H1 (cell line): ENCODE measurements at regions not wholly inside any gene's neighbourhood (a gene's known extent, or its start where the extent isn't known, plus 50 kb on each side); places are given as distances from the start of the nearest gene placed in this dataset.

Experiments used
- CTCF ChIA-PET: fragments of 300-600 bp; sonication (Branson Sonifier 250); formaldehyde crosslinking; loops from one replicate; lab custom pipeline; 2021; ENCODE audit not compliant: partially characterized antibody; lab: Charles Lee
- POLR2A ChIA-PET: fragments of 300-600 bp; sonication (Branson Sonifier 250); formaldehyde crosslinking; loops from one replicate; lab custom pipeline; 2021; ENCODE audit warnings: inconsistent platforms; ENCODE audit not compliant: partially characterized antibody; lab: Charles Lee
- DNase-seq, 2 experiments: peaks; one replicate each; pipeline versions ENCODE4 v3.0.0 to v3.0.0-alpha.2; 2010 to 2022; ENCODE audit warnings: low spot score in 2 of 2, low read depth in 1 of 2, mixed read lengths in 1 of 2
- FAIRE-seq: peaks from 2 replicates; lab custom pipeline; 2011; peaks lifted over from hg19 to GRCh38; lab: Jason Lieb, UNC
- H2AFZ ChIP-seq: 2 replicates; pipeline ENCODE4 v1.8.1; 2012; ENCODE audit warnings: low read length, inconsistent platforms
- H2AK5ac ChIP-seq: 2 replicates; pipeline ENCODE4 v1.6.1; 2013; ENCODE audit warnings: low read depth, low read length
- H2BK120ac ChIP-seq: replicated peaks from 2 replicates; pipeline ENCODE3; 2013; ENCODE audit warnings: low read depth, low read length, inconsistent platforms
- H2BK12ac ChIP-seq: 2 replicates; pipeline ENCODE4 v1.6.1; 2013; ENCODE audit warnings: low read depth, low read length
- H2BK15ac ChIP-seq: 2 replicates; pipeline ENCODE4 v1.6.1; 2013; ENCODE audit warnings: low read length
- H2BK20ac ChIP-seq: 2 replicates; pipeline ENCODE4 v1.6.1; 2013; ENCODE audit warnings: low read length
- H2BK5ac ChIP-seq: 2 replicates; pipeline ENCODE4 v1.6.1; 2013; ENCODE audit warnings: low read depth, low read length
- H3K14ac ChIP-seq: 2 replicates; pipeline ENCODE4 v1.6.1; 2013; ENCODE audit warnings: inconsistent platforms; ENCODE audit not compliant: insufficient read length
- H3K18ac ChIP-seq: 2 replicates; pipeline ENCODE4 v1.6.1; 2013; ENCODE audit warnings: low read length; ENCODE audit errors: extremely low read depth
- H3K23ac ChIP-seq: 2 replicates; pipeline ENCODE4 v1.6.1; 2013; ENCODE audit warnings: inconsistent platforms; ENCODE audit not compliant: insufficient read length
- H3K23me2 ChIP-seq: 2 replicates; pipeline ENCODE4 v1.6.1; 2013; ENCODE audit warnings: low read depth, low read length
- H3K27ac ChIP-seq: 2 replicates; pipeline ENCODE4 v1.6.1; 2011; ENCODE audit warnings: low read depth, low read length, inconsistent platforms
- H3K27me3 ChIP-seq, 4 experiments: replicated peaks in 1 of 4; 1 replicate in 1 of 4; 2 replicates in 3 of 4; pipeline versions ENCODE4 v1.6.1 to v1.8.1; 2011 to 2013; ENCODE audit warnings: low read length in 3 of 4, mild to moderate bottlenecking in 3 of 4, inconsistent platforms in 2 of 4, mixed read lengths in 2 of 4, moderate library complexity in 1 of 4; ENCODE audit not compliant: control insufficient read depth in 3 of 4, insufficient read depth in 3 of 4; ENCODE audit errors: extremely low read depth in 1 of 4
- H3K36me3 ChIP-seq, 4 experiments: 2 replicates each; pipeline versions ENCODE4 v1.6.1 to v1.8.1; 2011 to 2013; ENCODE audit warnings: mild to moderate bottlenecking in 4 of 4, low read length in 3 of 4, moderate library complexity in 2 of 4, control low read depth in 1 of 4, inconsistent platforms in 1 of 4; ENCODE audit not compliant: insufficient read depth in 4 of 4, control insufficient read depth in 2 of 4
- H3K4ac ChIP-seq: replicated peaks from 2 replicates; pipeline ENCODE3; 2013; ENCODE audit warnings: low read length, low read depth, mixed read lengths, inconsistent platforms; ENCODE audit not compliant: insufficient read length
- H3K4me1 ChIP-seq, 4 experiments: replicated peaks in 1 of 4; 1 replicate in 1 of 4; 2 replicates in 3 of 4; pipeline versions ENCODE4 v1.6.1 to v1.8.1; 2011 to 2013; ENCODE audit warnings: low read length in 3 of 4, inconsistent platforms in 2 of 4, mixed read lengths in 1 of 4; ENCODE audit not compliant: insufficient read depth in 4 of 4, control insufficient read depth in 3 of 4
- H3K4me2 ChIP-seq, 2 experiments: 2 replicates each; pipeline versions ENCODE4 v1.6.1 to v1.8.1; 2011 to 2013; ENCODE audit warnings: low read depth in 2 of 2, low read length in 2 of 2, control low read depth in 1 of 2, inconsistent platforms in 1 of 2, mild to moderate bottlenecking in 1 of 2; ENCODE audit not compliant: insufficient read depth in 1 of 2
- H3K4me3 ChIP-seq, 4 experiments: fragments of 200-600, 300-600 bp in 1 of 4; sonication (generic), shearing (Covaris generic), sonication (Bioruptor Twin) in 1 of 4; 2 replicates each; pipeline versions ENCODE4 v1.5.1 to v1.8.1; 2011 to 2016; ENCODE audit warnings: low read length in 4 of 4, low read depth in 3 of 4, control low read depth in 2 of 4, inconsistent platforms in 2 of 4, mild to moderate bottlenecking in 2 of 4, mixed read lengths in 1 of 4, moderate library complexity in 1 of 4; ENCODE audit not compliant: insufficient read depth in 2 of 4; ENCODE audit errors: extremely low read depth in 1 of 4
- H3K56ac ChIP-seq: replicated peaks from 2 replicates; pipeline ENCODE3; 2013; ENCODE audit warnings: low read depth, mild to moderate bottlenecking, mixed read lengths, low read length, inconsistent platforms; ENCODE audit not compliant: insufficient read length
- H3K79me1 ChIP-seq: 2 replicates; pipeline ENCODE4 v1.6.1; 2013; ENCODE audit warnings: low read depth, low read length, control low read depth
- H3K79me2 ChIP-seq, 2 experiments: 2 replicates each; pipeline versions ENCODE4 v1.6.1 to v1.8.1; 2012 to 2013; ENCODE audit warnings: low read length in 2 of 2, mild to moderate bottlenecking in 2 of 2, inconsistent platforms in 1 of 2; ENCODE audit not compliant: insufficient read depth in 2 of 2, control insufficient read depth in 1 of 2
- H3K9ac ChIP-seq, 4 experiments: replicated peaks in 1 of 4; 1 replicate in 1 of 4; 2 replicates in 3 of 4; pipeline versions ENCODE4 v1.6.1 to v1.8.1; 2011 to 2013; ENCODE audit warnings: low read depth in 3 of 4, low read length in 3 of 4, control low read depth in 2 of 4, mild to moderate bottlenecking in 2 of 4, moderate library complexity in 2 of 4, inconsistent platforms in 1 of 4; ENCODE audit errors: extremely low read depth in 1 of 4
- H3K9me3 ChIP-seq, 2 experiments: 2 replicates each; pipeline versions ENCODE4 v1.6.1 to v1.8.1; 2012 to 2013; ENCODE audit warnings: mild to moderate bottlenecking in 2 of 2, moderate library complexity in 2 of 2, control low read depth in 1 of 2, inconsistent platforms in 1 of 2, low read depth in 1 of 2, low read length in 1 of 2, mixed read lengths in 1 of 2; ENCODE audit not compliant: insufficient read depth in 2 of 2
- H4K20me1 ChIP-seq, 2 experiments: replicated peaks in 1 of 2; 2 replicates each; pipeline versions ENCODE3 to v1.8.1; 2011 to 2013; ENCODE audit warnings: inconsistent platforms in 2 of 2, low read length in 2 of 2, mild to moderate bottlenecking in 1 of 2; ENCODE audit not compliant: insufficient read depth in 2 of 2, control insufficient read depth in 1 of 2
- H4K5ac ChIP-seq: 2 replicates; pipeline ENCODE4 v1.6.1; 2013; ENCODE audit warnings: low read length, low read depth, mixed read lengths, inconsistent platforms; ENCODE audit not compliant: insufficient read length
- H4K8ac ChIP-seq: 2 replicates; pipeline ENCODE4 v1.8.0; 2013; ENCODE audit warnings: mild to moderate bottlenecking, moderate library complexity, low read length, inconsistent platforms; ENCODE audit not compliant: insufficient read depth; ENCODE audit errors: extremely low read depth
- H4K91ac ChIP-seq: replicated peaks from 2 replicates; pipeline ENCODE3; 2013; ENCODE audit warnings: low read length, mixed read lengths, inconsistent platforms; ENCODE audit not compliant: insufficient read length
- GTF2F1 ChIP-seq: IDR thresholded peaks from 2 replicates; pipeline ENCODE4 v1.6.1; 2012; ENCODE audit warnings: low read depth, low read length, improper control_type of control experiment, borderline replicate concordance
- MAX ChIP-seq: IDR thresholded peaks from 2 replicates; pipeline ENCODE4 v1.6.1; 2012; ENCODE audit warnings: inconsistent platforms
- RAD21 ChIP-seq, 2 experiments: IDR thresholded peaks in 1 of 2; conservative IDR thresholded peaks in 1 of 2; 2 replicates each; pipeline ENCODE4 v1.6.1; 2011; ENCODE audit warnings: low read depth in 2 of 2, low read length in 2 of 2, improper control_type of control experiment in 1 of 2, inconsistent platforms in 1 of 2, mild to moderate bottlenecking in 1 of 2, moderate library complexity in 1 of 2
- SIX5 ChIP-seq: IDR thresholded peaks from 2 replicates; pipeline ENCODE4 v1.6.1; 2011; ENCODE audit warnings: mild to moderate bottlenecking, low read depth, low read length
- SP4 ChIP-seq: IDR thresholded peaks from 2 replicates; pipeline ENCODE4 v1.6.1; 2012; ENCODE audit warnings: low read length, inconsistent platforms
- WGBS, 2 experiments: shearing (Covaris generic) in 1 of 2; methylation state at CpG; one replicate each; pipeline versions ENCODE4 v1.1.6 to v1.1.7; 2013 to 2015; ENCODE audit warnings: low lambda C conversion rate in 2 of 2, mixed read lengths in 2 of 2, inconsistent platforms in 1 of 2, low coverage in 1 of 2, missing lambda C conversion rate in 1 of 2; ENCODE audit not compliant: insufficient replicate concordance in 2 of 2, insufficient coverage in 1 of 2, insufficient read length in 1 of 2; ENCODE audit errors: extremely low coverage in 1 of 2, missing lambda C conversion rate in 1 of 2; 5-methylcytosine and 5-hydroxymethylcytosine counted together

- Histone ChIP-seq H4K8ac (no peak overlapping the region), H4K5ac (no peak overlapping the region), H2BK5ac (no peak overlapping the region), H3K4me2 (no peak overlapping the region), H3K27me3 (no peaks in the 10 kb centered on the region), H2BK12ac (no peak overlapping the region), H2BK15ac (no peak overlapping the region), H3K9ac (no peak overlapping the region), H2BK120ac (no peak overlapping the region), H4K91ac (no peak overlapping the region), H3K79me1 (no peaks in the 10 kb centered on the region), H3K23ac (no peak overlapping the region), H3K9me3 (no peaks in the 10 kb centered on the region), H3K23me2 (no peaks in the 10 kb centered on the region), H3K4me1 (peaks cover 1 to 6% (median 3%) of the 10 kb centered on the region in 4 experiments; a peak in 3 of 7 replicates), H2AK5ac (no peak overlapping the region), H3K27ac (no peak overlapping the region), H3K56ac (no peak overlapping the region), H3K4me3 (no peak overlapping the region), H3K18ac (no peak overlapping the region), H2BK20ac (no peak overlapping the region), H3K79me2 (no peaks in the 10 kb centered on the region), H2AFZ (no peak overlapping the region), H3K36me3 (no peaks in the 10 kb centered on the region; a peak in 1 of 8 replicates), H3K4ac (no peak overlapping the region), H4K20me1 (no peaks in the 10 kb centered on the region), H3K14ac (no peak overlapping the region)
- 97% methylated on average over 2 of the region's 2 CpGs; no CpG with 5 or more reads in 1 of the 2 experiments for WGBS, 2 experiments
- CTCF ChIA-PET = no interaction called here
- POLR2A ChIA-PET = no interaction called here
- FAIRE-seq = no peak
- no peak for DNase-seq
- no peak for TF ChIP-seq RAD21 (IDR thresholded peaks at IDR 0.05 in 1 of 2, conservative IDR thresholded peaks at IDR 0.05 in 1 of 2; ENCODE audit: low read depth in 2 of 2, low read length in 2 of 2)
- no peak for TF ChIP-seq GTF2F1
- no peak for TF ChIP-seq SP4
- no peak for TF ChIP-seq MAX
- no peak for TF ChIP-seq SIX5
These were observed 895.6 kb downstream of the TTLL7 start for GRCh38 chr1:83103341-83103740.
